Tibial artery (tissue), 4 donors: ENCODE measurements at regions not wholly inside any gene's neighbourhood (a gene's known extent, or its start where the extent isn't known, plus 50 kb on each side); places are given as distances from the start of the nearest gene placed in this dataset.

Source experiments
- DNase-seq, 2 donors: peaks; one replicate each; pipeline ENCODE4 v3.0.0-alpha.2; 2019
- H3K27ac ChIP-seq, 2 donors: fragments of 200-600 bp; sonication (generic) in 1 of 2; 1 replicate in 1 of 2; 2 replicates in 1 of 2; pipeline ENCODE4 v1.5.1; 2018 to 2019; ENCODE audit warnings: mild to moderate bottlenecking in 1 of 2
- H3K27me3 ChIP-seq, 2 donors: fragments of 200-600 bp; sonication (generic) in 1 of 2; one replicate each; pipeline versions ENCODE4 v1.5.1 to v1.6.0; 2016 to 2019
- H3K36me3 ChIP-seq, 3 donors: fragments of 200-600 bp; sonication (generic) in 2 of 3; one replicate each; pipeline ENCODE4 v1.5.1; 2016 to 2019; ENCODE audit warnings: mild to moderate bottlenecking in 2 of 3
- H3K4me1 ChIP-seq, 4 donors: fragments of 200-600 bp; sonication (generic) in 2 of 4; 1 replicate in 3 of 4; 2 replicates in 1 of 4; pipeline ENCODE4 v1.5.1; 2016 to 2019
- H3K4me3 ChIP-seq, 2 donors: fragments of 200-600 bp; sonication (generic) in 1 of 2; 1 replicate in 1 of 2; 2 replicates in 1 of 2; pipeline ENCODE4 v1.5.1; 2018 to 2019; ENCODE audit warnings: mild to moderate bottlenecking in 2 of 2
- H3K9me3 ChIP-seq, 3 donors: fragments of 200-600 bp; sonication (generic) in 1 of 3; one replicate each; pipeline ENCODE4 v1.5.1; 2016 to 2019
- intact Hi-C: fragments of 100-400 bp; cut with DNase I; formaldehyde crosslinking; loops from one replicate; pipeline ENCODE4 v1.15.0; 2023; ENCODE audit warnings: low total_unique reads
- TF ChIP-seq, protein P1 (sequence below), 2 experiments: fragments of 200-600 bp in 1 of 2; fragments of 450-650 bp in 1 of 2; IDR thresholded peaks; one replicate each; pipeline ENCODE4 v1.5.1; 2017 to 2019; ENCODE audit warnings: antibody characterized with exemption in 2 of 2, mild to moderate bottlenecking in 1 of 2, moderate library complexity in 1 of 2

- Histone ChIP-seq H3K4me1 (peaks cover 0 to 53% (median 14%) of the 10 kb centered on the region in 4 donors), H3K27me3 (no peaks in the 10 kb centered on the region), H3K36me3 (no peaks in the 10 kb centered on the region), H3K9me3 (no peaks in the 10 kb centered on the region), H3K4me3 (peak overlapping the region; percentile 19 to 22), H3K27ac (peak overlapping the region; percentile 74 to 91)
- TF ChIP-seq, protein P1, sequence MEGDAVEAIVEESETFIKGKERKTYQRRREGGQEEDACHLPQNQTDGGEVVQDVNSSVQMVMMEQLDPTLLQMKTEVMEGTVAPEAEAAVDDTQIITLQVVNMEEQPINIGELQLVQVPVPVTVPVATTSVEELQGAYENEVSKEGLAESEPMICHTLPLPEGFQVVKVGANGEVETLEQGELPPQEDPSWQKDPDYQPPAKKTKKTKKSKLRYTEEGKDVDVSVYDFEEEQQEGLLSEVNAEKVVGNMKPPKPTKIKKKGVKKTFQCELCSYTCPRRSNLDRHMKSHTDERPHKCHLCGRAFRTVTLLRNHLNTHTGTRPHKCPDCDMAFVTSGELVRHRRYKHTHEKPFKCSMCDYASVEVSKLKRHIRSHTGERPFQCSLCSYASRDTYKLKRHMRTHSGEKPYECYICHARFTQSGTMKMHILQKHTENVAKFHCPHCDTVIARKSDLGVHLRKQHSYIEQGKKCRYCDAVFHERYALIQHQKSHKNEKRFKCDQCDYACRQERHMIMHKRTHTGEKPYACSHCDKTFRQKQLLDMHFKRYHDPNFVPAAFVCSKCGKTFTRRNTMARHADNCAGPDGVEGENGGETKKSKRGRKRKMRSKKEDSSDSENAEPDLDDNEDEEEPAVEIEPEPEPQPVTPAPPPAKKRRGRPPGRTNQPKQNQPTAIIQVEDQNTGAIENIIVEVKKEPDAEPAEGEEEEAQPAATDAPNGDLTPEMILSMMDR (IDR thresholded peaks at IDR 0.05): no peak
- intact Hi-C loops: no loop called here
- DNase-seq: no peak
These were observed 71.3 kb upstream of the MBNL1 start for GRCh38 chr3:152197451-152197850.

DNA sequence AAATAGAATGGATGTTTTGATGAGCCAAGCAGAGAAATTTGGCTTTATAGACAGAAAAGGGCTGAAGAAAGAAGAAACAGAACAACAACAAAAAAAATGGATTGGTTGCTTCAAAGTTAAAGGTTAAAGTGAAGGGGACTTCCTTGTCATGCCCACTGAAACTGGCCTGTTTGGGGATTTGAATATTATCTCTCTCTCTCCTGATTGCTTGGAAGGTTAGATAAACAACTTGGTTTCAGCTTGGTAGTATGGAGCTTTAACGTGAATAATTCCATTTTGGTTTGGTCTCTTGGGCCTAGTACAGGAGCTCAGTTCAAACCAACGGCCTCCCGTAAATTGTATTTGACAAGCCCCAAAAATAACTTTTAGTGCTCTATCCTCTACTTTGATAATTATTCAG, 70.8 kb upstream of the MBNL1 start:
- no peaks in the 10 kb centered on the region for H3K27me3 ChIP-seq
- intact Hi-C loops: no loop called here
- TF ChIP-seq, protein P1 (IDR thresholded peaks at IDR 0.05): no peak
- no peak for DNase-seq
- H3K36me3 ChIP-seq: no peaks in the 10 kb centered on the region
- no peak overlapping the region for H3K4me3 ChIP-seq
- peaks cover 0 to 58% (median 14%) of the 10 kb centered on the region in 4 donors for H3K4me1 ChIP-seq
- no peaks in the 10 kb centered on the region for H3K9me3 ChIP-seq
- H3K27ac ChIP-seq: peak overlapping the region; percentile 74 to 91

DNA sequence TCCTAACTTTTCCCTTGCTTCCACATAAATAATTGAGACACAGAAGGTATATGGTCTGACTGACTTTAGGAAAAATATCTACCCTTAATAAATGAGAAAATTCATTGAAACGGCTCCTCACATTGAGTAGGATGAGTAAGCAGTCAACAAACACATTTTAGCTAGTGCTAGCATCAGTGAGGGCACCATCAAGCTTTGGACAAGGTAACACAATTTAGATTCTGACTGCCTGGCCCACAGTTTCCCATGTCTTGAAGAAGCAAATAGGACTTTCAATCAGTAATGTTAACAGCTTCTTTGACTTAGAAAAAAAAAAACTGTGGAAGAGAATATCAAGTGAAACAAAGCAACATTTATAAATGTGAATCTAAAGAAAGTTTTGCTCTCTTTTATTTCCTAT, 70.1 kb upstream of the MBNL1 start:
- Histone ChIP-seq H3K36me3 (no peaks in the 10 kb centered on the region), H3K27ac (peak overlapping the region; percentile 74 to 91), H3K4me3 (no peak overlapping the region), H3K27me3 (no peaks in the 10 kb centered on the region), H3K9me3 (no peaks in the 10 kb centered on the region), H3K4me1 (peaks cover 0 to 65% (median 14%) of the 10 kb centered on the region in 4 donors)
- no peak for DNase-seq
- intact Hi-C loops: no loop called here
- TF ChIP-seq, protein P1 (IDR thresholded peaks at IDR 0.05): no peak

GRCh38 chr3:152199102-152199840, 69.5 kb upstream of the MBNL1 start:
- no peaks in the 10 kb centered on the region for H3K9me3 ChIP-seq
- H3K4me1 ChIP-seq: peaks cover 0 to 69% (median 14%) of the 10 kb centered on the region in 4 donors
- H3K4me3 ChIP-seq: no peak overlapping the region
- TF ChIP-seq, protein P1 (IDR thresholded peaks at IDR 0.05): no peak
- intact Hi-C loops: no loop called here
- no peaks in the 10 kb centered on the region for H3K27me3 ChIP-seq
- H3K36me3 ChIP-seq: no peaks in the 10 kb centered on the region
- DNase-seq: no peak
- H3K27ac ChIP-seq: peak overlapping the region; percentile 74 to 91

GRCh38 chr3:152200476-152201420, 68.0 kb upstream of the MBNL1 start:
- intact Hi-C loops: loop anchor here (10.0 kb wide), 1 partner anchor 46 kb away; no protein-coding TSS in a partner anchor
- H3K4me1 ChIP-seq: peaks cover 0 to 81% (median 15%) of the 10 kb centered on the region in 4 donors

More at GRCh38 chr3:152200476-152201420, 68.0 kb upstream of the MBNL1 start:
- no peaks in the 10 kb centered on the region for H3K36me3 ChIP-seq
- peak overlapping the region; percentile 13 to 30 for H3K4me3 ChIP-seq
- no peaks in the 10 kb centered on the region for H3K9me3 ChIP-seq
- no peak for DNase-seq
- TF ChIP-seq, protein P1 (IDR thresholded peaks at IDR 0.05): no peak
- peak overlapping the region; percentile 74 to 91 for H3K27ac ChIP-seq
- no peaks in the 10 kb centered on the region for H3K27me3 ChIP-seq
